ENCODE measurements at regions not wholly inside any gene's neighbourhood (a gene's known extent, or its start where the extent isn't known, plus 50 kb on each side); places are given as distances from the start of the nearest gene placed in this dataset.
"Not testable (repeated sequence)": the region's sequence is repeated elsewhere in the genome, so short reads cannot be mapped to it uniquely, and the experiment has no call there.

DNA sequence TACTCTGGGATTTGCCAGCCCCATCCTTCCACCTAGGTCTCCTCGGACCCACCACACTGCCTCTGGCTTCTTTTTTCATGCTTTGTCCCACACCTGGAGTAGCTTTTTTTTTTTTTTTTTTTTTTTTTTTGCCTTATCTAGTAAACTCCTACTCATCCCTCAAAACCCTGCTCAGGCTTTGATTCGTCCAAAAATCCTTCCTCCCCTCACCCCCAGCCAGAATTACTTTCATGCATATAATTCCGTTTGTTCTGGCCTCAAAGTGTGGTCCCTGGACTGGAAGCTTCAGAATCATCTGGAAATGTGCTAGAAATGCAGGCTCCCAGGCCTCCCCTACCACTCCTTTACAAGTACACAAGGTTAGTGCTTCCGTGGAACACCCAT is 320.1 kb downstream of the PTTG2 start:
- no peak for DNase-seq

DNA sequence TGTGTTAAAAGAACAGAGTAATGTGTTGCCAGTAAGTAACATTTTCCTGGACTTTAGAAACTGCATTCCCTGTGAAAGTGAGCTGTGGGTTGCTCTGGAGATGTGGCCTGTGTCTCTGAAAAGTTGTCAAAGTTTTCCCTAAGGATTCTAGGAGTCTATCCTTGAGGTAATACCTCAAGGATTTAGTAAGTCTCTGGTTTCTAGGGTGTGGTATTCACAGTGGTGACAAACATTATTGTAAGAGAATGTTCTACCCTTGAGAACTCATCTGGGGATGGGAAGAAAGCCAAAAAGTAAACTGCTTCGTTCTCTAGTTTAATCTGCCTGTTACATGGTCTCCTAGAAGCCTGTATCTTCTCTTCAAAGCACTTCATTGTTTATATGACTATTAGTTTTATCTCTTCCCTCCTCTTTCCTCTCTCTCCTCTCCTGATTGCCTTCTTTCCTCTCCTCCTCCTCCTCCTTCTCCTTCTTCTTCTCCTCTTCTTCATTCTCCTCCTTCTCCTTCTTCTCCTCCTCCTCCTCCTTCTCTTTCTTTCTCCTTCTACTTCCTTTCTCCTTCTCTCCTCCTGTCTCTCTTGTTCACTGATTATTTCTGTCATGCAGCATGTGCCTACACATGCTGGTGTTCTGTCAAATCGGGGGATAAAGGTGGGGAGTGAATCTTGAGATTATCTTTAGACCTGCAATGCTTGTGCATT is 321.3 kb downstream of the PTTG2 start:
- no peak for DNase-seq

DNA sequence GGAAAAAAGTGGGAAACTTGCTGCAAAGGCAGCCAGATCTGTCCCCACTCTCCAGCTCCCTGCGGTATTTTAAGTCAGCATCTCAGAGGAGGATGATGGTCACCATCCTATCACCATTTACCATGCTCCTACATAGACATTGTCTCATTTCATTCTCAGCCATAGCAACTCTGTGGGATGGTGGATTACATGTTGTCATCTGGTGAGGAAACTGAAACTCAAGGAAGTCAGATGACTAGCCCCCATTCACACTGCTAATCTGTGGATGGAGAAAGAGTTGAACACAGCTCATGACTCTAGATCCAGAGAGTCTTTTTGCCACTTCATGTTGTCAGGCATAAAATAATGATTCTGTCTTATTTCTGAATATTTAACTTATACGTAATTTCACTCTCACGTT is 323.5 kb downstream of the PTTG2 start:
- no peak for DNase-seq

DNA sequence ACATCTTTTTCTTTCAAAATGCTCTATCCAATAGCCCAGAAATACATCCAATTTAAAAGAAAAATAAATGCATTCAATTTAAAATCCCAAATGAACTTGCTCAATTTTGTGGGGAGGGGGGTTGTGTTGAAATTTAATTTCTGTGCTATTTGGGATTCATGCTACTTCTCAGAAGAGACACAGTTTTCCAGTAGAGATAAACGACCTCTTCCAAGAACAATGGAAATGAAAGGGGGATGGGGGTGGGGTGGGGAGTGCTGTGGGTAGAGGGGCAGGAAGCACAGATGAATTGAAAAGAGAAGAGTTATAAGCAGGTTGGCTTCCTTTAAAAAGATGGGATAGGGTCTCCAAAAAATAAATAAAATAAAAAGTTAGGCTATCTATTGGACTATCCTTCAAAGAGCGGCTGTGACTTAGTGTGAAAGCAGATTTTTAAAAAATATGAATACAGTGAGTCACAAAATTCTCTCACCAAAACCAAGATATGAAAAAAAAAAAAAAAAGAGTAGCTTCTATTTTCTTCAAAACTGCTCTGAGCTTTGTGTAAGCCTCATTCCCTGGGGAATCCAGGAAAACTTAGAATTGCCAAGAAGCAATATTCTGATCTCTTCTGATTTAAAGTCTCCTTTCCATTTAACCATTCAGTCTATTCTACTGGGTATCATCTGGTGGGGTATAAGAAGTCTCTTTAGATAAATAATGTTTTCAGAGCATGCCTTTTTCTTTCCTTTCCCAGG is 324.3 kb downstream of the PTTG2 start:
- DNase-seq: no peak

DNA sequence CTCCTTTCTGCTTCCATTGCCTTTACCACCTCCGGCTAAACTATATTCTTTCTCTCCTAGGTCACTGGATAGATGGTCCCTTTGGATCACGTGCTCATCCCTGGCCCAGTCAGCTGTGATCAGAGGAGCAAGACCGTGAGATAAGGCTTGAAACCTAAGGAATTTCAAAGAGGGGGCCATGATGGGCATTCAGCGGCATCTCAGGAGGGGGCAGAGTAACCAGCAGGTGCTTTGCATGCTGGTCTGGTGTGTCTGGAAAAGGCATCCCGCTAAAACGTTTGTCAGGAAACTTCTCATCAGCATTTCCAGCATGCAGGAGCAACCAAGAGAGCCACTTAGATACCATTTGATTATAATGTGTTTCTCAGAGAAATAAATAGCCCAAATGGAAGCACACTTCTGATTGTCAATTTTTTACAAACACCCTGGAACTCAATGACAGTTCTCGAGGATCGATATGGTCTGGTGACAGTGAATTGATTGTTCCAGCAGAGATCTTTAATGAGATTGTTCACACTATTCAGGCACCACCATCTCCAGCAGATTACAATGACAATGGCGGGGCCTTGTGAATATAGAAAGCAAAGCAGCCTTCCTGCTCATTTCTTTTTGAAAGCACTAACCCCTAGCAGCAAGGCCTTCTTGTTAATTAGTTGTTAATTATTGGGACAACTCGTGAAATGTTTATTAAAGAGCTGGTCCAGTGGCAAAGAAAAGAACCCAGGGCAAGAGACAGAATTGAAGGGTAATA is 327.1 kb downstream of the PTTG2 start:
- DNase-seq: no peak

DNA sequence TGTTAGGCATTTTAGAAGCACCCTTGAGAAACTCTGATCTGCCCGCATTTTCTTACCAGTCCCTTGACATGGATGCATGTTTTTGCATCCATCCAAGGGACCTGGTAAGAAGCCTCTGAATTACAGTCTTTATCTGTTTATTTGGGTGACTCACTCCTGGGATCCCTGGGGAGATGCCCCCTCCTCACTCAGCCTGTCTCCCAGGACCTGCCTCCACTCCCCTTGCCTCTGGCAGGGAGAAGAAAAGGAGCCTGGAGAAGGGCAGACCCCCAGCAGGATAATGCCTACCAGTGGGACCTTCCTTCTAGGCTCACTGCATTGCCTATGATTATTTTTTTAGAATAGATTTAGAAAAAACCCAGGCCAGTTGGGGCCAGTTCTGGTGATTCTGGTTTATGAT is 329.4 kb downstream of the PTTG2 start:
- DNase-seq: no peak

DNA sequence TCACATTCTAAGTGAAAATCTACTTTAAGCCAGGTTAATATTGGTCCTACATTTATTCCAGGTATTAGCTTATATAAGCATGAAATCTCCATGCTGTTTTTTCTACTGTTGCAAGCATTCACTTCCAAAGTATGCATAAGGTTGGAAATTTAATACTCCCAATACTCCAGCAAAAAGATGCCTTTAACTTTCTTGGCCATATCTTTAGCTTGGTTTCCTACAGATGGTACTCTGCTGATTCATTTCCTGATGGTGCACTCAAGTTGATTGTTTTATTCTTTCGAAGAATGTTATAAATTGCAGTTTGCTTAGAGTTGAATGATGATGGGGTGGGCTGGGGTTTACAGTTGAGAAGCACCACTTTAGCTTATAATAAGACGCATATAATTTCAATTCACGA is 330.2 kb downstream of the PTTG2 start:
- no peak for DNase-seq

DNA sequence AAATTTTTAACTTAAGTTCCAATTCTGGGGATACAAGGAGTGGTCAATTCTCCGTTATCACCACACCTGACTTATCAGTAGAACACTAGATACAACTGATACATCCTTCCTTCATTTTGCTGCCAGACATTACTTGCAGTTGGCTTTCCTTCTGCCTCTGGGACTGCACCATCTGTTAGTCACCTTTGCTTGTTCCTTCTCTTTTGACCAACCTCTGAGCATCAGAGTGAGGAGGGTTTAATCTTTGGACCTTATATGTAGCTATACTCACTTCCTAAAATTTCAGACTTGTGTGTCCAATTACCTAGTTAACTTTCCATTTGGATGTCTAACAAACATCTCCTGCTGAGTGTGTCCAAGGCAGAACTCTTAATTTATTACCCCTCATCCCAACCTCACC is 330.7 kb downstream of the PTTG2 start:
- no peak for DNase-seq

DNA sequence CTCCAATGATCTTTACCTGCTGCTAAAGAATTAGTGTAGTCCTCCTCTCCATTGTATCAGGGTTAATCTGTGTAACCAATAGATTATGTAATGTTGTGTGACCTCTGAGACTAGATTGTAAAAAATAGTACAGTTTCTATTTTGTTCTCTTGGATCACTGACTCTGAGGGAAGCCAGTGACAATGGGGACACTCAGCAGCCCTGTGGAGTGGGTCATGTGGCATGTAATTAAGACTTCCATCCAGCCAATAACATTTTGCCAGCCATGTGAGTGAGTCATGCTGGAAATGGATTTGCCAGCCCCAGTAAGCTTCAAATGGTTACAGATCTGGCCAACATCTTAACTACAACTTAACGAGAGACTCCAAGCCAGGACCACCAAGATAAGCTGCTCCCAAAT is 332.3 kb downstream of the PTTG2 start:
- DNase-seq: no peak

DNA sequence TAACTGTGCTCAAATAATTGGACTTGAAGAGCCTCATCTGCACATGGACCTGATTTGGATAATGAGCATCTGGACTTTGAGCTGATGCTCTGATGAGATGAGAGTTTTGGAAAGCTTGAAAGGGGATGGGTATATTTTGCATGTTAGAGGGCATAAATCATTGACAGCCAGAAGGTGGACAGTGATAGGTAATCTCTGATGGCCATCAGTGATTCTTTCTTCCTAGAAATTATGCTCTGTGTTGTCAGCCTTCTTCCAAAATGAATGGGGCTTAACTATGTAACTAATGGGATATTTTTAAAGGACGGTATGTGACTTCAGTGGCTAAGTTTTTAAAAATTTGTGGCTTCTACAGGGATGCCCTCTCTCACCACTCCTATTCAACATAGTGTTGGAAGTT is 334.0 kb downstream of the PTTG2 start:
- no peak for DNase-seq

DNA sequence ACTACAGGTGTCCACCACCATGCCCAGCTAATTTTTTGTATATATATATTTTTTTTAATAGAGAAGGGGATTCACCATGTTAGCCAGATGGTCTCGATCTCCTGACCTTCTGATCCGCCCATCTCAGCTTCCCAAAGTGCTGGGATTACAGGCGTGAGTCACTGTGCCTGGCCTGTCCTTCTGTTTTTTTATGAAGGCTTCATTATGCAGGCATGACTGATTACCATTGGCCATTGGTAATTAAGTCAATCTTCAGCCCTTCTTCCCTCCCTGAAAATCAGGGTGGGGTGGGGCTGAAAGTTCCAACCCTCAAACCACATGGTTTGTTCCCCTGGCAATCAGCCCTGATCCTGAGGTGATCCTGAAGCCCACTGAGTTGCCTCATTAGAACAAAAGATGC is 336.9 kb downstream of the PTTG2 start:
- no peak for DNase-seq

DNA sequence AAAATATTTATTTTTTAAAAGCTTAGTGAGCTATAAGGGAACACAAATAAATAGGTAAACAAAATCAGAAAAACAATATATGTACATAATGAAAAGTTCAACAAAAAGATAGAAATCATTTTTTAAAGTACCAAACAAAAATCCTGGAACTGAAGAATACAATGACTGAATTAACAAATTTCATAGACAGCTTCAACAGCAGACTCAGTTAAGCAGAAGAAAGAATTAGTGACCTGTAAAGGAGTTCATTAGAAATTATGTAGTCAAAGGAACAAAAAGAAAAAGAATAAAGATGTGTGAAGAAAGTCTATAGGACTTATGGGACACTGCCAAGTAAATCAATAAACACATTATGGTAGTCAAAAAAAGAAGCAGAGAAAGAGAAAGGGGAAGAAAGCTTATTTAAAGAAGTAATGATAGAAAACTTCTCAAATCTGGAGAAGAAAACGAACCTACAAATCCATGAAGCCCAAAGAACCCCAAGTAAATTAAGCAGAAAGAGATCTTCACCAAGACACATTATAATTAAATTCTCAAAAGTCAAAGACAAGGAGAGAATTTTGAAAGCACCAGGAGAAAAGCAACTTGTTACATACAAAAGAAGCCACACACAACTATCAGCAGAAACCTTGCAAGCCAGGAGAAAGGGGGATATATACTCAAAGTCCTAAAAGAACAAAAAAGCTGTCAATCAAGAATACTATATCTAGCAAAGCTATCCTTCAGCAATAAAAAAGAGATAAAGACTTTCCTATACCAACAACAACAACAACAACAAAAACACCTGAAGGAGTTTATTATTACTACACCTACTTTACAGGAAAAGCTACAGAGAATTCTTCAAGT is 338.9 kb downstream of the PTTG2 start:
- DNase-seq: no peak

DNA sequence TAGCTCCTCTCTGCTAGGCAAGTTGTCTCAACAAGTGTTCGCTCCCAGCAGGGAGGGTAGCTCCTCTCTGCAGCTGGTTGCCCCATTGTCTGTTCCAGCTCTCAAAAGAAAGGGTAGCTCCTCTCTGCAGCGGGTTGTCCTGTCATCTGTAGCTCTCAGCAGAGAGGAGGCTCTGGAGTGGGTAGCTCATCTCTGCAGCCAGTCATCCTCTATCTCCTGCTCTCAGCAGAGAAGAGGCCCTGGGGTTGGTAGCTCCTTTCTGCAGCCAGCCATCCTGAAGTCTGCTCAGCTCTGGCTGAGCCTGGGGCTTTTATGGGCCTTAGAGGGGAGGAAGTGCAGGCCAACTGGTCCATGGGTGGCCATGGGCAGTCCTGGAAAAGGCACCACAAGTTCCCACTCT is 342.7 kb downstream of the PTTG2 start:
- no peak for DNase-seq

DNA sequence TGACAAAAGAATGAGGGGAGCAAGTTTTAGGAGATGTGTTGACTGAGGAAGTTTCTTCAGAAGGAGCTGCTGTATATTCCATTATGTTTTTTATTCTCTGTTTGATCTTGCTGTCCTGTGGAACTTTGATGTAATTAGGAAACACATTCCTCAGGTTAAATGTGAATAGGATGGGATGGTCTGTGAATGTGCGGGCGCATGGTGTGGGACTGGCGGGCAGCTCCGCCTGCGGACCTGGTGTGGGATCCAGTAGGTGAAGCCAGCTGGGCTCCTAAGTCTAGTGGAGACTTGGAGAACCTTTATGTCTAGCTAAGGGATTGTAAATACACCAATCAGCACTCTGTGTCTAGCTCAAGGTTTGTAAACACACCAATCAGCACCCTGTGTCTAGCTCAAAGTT is 344.3 kb downstream of the PTTG2 start:
- DNase-seq: not testable (repeated sequence)

DNA sequence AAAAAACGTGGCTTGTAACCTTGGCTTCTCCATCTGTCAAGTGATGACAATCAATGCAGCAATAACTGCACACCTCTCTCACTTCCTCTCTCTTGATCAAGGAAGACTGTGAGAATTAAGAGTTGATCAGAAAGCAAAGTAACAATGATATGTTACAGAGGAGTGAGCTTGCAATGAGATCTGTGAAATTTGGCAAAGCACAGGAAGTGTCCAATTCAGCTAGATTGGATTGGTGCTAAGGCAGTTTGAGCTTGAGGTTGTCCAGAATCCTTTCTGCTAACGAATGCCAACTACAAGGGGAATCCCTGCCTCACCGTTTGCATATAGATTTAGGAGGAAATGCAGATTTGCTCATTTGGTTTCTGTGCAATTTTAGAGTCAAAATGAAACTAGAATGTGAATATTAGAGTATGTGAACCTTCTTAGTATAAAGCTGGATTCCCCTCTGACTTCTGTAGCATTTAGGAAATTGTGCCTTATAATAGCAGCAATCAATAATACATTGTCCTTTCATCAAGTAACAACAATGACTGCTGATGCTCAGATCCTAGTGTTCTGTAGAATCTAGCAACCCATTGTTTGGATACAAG is 346.4 kb downstream of the PTTG2 start:
- DNase-seq: peak; percentile 9

DNA sequence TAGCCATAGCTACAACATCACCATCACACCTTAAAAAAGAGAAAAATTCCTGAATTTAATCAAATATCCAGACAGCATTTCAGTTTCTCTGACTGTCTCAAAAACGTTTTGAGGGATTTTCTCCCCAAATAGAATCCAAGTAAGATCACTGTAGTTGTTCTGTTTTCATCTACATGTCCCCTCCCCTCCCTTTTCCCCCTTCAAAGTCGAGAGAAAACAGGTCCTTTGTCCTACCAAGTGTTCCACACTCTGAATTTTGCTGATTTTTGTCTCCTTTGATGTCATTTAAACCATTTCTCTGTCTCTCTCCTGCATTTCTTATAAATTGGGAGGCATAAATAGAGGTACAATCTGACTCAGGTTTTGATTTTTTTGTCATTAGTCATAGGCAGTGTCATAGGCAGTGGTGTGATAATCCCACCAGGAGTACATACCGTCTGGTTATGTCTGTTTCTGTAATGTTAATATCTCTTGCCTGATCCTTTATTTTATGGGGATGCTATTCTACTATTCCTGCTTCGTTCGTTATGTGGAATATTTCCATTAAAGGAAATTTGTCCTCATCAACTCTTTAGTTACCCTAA is 348.6 kb downstream of the PTTG2 start:
- no peak for DNase-seq

DNA sequence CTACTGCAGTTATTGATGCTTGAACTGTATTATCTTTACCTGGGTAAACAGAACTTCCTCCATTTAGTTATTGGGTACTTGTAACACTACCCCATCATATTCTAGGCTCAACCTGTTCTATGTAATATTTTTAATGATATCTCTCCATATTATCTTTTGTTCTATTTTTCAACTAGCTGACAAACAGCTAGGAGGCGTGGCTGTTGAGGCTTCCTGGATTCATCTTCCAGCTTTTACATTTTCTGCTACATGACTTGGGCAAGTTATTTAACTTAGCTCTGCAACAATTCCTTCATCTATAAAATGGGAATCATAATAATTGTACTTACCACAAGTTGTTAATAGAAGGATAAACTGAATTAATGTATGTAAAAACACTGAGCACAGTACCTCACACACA is 349.3 kb downstream of the PTTG2 start:
- no peak for DNase-seq

DNA sequence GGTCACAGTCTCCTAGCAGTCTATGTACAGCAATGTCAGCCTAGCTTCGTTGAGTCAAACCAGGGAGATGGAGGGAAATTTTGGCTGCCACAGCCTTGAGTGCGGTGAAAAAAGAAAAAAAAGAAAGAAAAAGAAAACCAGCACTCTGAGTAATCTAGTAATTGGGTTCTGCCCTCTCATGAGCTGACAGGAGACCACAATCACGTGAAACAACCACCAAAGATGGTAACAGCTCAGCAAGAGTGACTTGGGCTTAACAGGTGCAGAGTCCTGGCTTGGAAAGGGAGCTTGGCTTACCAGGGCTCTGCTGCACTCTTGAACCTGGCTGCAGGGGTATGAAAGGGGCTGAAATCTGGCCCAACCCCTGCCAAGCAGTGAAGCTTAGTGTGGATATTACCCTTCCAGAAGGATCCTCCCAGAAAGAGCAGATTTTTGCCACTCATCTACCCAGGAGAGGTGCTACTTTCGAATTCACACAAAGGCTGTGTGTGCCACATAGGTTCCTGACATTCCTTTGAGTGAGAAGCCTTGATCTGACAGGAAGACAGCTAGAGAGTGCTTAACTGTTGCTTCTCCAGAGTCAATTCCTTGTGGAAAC is 350.3 kb downstream of the PTTG2 start:
- DNase-seq: peak; percentile 64

DNA sequence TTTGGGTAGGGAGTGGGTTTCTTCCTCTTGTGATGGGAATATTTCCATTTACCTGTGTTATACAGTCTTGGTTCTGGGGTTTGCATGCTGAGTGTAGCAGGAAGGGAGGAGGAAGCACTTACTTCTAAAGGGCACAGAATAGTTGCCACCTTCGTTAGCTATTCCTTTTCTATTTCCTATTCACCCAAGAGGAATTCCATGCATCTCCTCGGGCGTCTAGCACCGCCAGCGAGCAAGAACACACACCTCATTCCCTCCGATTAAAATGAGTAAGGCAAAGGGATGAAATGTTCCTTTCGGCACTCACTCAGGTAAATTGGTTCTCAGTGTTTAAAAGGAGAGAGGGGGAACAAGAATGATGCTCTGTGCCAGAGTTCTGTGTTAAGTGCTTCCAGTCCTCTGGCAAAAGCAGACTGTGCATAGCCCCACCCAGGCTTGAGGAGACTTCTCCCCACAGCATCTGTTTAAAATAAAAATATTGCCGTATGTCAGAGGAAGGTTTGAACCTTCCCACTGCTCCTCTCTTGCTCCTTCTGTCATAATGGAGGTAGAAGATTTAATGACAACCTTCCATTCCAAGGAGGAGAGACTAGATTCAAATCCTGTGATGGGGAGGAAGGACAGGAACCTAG is 351.4 kb downstream of the PTTG2 start:
- no peak for DNase-seq

DNA sequence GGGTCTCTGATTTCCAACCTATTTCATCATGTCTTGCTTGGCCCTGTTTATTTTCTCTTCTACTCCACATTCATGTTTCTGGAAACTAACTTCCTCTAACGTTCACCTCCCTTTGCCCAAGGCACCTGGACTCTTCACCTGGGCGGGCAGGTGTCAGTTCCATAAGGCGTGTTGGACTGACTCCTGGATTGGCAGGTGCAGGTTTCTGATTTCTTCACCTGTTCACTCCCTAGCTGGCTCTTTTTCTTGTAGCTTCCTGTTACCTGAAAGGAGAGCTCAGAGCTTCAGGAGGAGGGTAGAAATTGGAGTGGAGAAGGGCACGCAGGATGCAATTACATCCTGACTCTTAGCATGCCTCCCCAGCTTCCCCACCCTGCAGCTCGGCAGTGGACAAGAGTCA is 350.8 kb upstream of the KLF3 start:
- DNase-seq: no peak

DNA sequence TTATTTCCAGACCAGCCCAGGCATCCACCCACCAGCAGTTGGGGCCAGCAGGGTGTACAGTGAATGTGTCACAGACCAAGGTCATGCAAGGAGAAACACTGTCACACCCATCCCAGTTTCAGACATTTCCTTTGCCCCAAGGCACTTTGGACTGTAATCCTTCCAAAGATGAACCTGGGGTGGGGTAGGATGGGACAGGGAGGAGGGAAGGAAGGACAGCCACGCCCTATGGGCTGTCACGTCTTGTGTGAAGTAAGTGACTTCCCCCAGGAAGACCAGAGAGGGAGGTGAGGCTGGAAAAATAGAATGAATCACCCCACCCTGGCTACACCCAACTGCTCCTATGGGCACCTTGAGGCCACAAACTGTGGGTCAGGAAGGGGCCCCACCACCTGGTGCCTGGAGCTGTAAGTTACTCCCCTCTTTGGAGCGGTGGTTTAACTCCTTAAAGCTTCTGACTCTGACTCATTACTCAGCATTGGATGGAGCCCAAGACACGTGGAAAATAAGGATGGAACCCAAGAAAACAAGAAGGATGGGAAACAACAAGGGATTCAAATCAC is 349.9 kb upstream of the KLF3 start:
- no peak for DNase-seq
